HG02973 (cell line): ENCODE measurements at regions not wholly inside any gene's neighbourhood (a gene's known extent, or its start where the extent isn't known, plus 50 kb on each side); places are given as distances from the start of the nearest gene placed in this dataset.
"Not testable (repeated sequence)": the region's sequence is repeated elsewhere in the genome, so short reads cannot be mapped to it uniquely, and the experiment has no call there.

Experiments
- ATAC-seq: cut with Tn5 transposase; IDR thresholded peaks from one replicate; pipeline ENCODE4 v1.9.1; 2021; ENCODE audit warnings: moderate library complexity; ENCODE audit not compliant: unreplicated experiment

GRCh38 chrX:87924619-87925018 lies 407.0 kb downstream of the KLHL4 start:
- ATAC-seq = no peak

GRCh38 chrX:87941841-87942240 lies 424.2 kb downstream of the KLHL4 start:
- ATAC-seq = no peak

GRCh38 chrX:87961471-87961870 lies 443.9 kb downstream of the KLHL4 start:
- ATAC-seq = no peak

- no peak for ATAC-seq
Measured at GRCh38 chrX:87968118-87968517, 450.5 kb downstream of the KLHL4 start.

GRCh38 chrX:87972121-87972520 lies 454.5 kb downstream of the KLHL4 start:
- not testable (repeated sequence) for ATAC-seq

GRCh38 chrX:87975365-87975764 lies 457.8 kb downstream of the KLHL4 start:
- ATAC-seq = no peak

GRCh38 chrX:88007873-88008272 lies 490.3 kb downstream of the KLHL4 start:
- ATAC-seq = not testable (repeated sequence)

- no peak for ATAC-seq
Measured at GRCh38 chrX:88024022-88024421, 506.4 kb downstream of the KLHL4 start.

- ATAC-seq = no peak
Measured at GRCh38 chrX:88072339-88073030, 554.9 kb downstream of the KLHL4 start.

- no peak for ATAC-seq
Measured at GRCh38 chrX:88101968-88102367, 584.4 kb downstream of the KLHL4 start.

- ATAC-seq = no peak
Measured at GRCh38 chrX:88135735-88136134, 611.3 kb upstream of the CPXCR1 start.

GRCh38 chrX:88136328-88136727 lies 610.7 kb upstream of the CPXCR1 start:
- no peak for ATAC-seq

- ATAC-seq = no peak
Measured at GRCh38 chrX:88146577-88146976, 600.4 kb upstream of the CPXCR1 start.

- no peak for ATAC-seq
Measured at GRCh38 chrX:88170553-88170952, 576.5 kb upstream of the CPXCR1 start.

GRCh38 chrX:88173932-88174440 lies 573.0 kb upstream of the CPXCR1 start:
- ATAC-seq = not testable (repeated sequence)

- no peak for ATAC-seq
Measured at GRCh38 chrX:88202149-88202548, 544.9 kb upstream of the CPXCR1 start.

- no peak for ATAC-seq
Measured at GRCh38 chrX:88244066-88244465, 503.0 kb upstream of the CPXCR1 start.

GRCh38 chrX:88284844-88285243 lies 462.2 kb upstream of the CPXCR1 start:
- ATAC-seq = no peak

- ATAC-seq = not testable (repeated sequence)
Measured at GRCh38 chrX:88313972-88314371, 433.1 kb upstream of the CPXCR1 start.

- no peak for ATAC-seq
Measured at GRCh38 chrX:88325634-88326033, 421.4 kb upstream of the CPXCR1 start.

GRCh38 chrX:88355252-88355651 lies 391.8 kb upstream of the CPXCR1 start:
- ATAC-seq = no peak

- no peak for ATAC-seq
Measured at GRCh38 chrX:88366314-88366713, 380.7 kb upstream of the CPXCR1 start.

GRCh38 chrX:88378406-88378805 lies 368.6 kb upstream of the CPXCR1 start:
- ATAC-seq = no peak
